K562 (cell line): ENCODE measurements at regions not wholly inside any gene's neighbourhood (a gene's known extent, or its start where the extent isn't known, plus 50 kb on each side); places are given as distances from the start of the nearest gene placed in this dataset.

Experiments used
- BCL6 ChIP-seq: fragments of 250-450 bp; sonication (Bioruptor Pico); IDR thresholded peaks from 2 replicates; pipeline ENCODE4 v1.4.0; 2020
- BHLHE40 ChIP-seq: IDR thresholded peaks from 2 replicates; pipeline ENCODE4 v1.6.1; 2011; ENCODE audit warnings: low read length, improper control_type of control experiment
- CEBPZ ChIP-seq: fragments of 150-350 bp; IDR thresholded peaks from 2 replicates; pipeline ENCODE4 v1.6.1; 2014; ENCODE audit warnings: low read depth, mild to moderate bottlenecking, low read length, borderline replicate concordance
- CHD2 ChIP-seq: IDR thresholded peaks from 2 replicates; pipeline ENCODE4 v1.6.1; 2011; ENCODE audit warnings: low read depth, low read length
- EZH2 ChIP-seq: IDR thresholded peaks from 2 replicates; pipeline ENCODE4 v1.6.1; 2012; ENCODE audit warnings: low read depth, mild to moderate bottlenecking, inconsistent platforms, low read length, borderline replicate concordance
- JUN ChIP-seq, 2 experiments: sonication (generic) in 1 of 2; formaldehyde crosslinking in 1 of 2; IDR thresholded peaks; 2 replicates each; pipeline versions ENCODE4 v1.6.1 to v1.8.0; 2012 to 2022; ENCODE audit warnings: borderline replicate concordance in 2 of 2, mild to moderate bottlenecking in 2 of 2, improper control_type of control experiment in 1 of 2, low read depth in 1 of 2, low read length in 1 of 2, missing genetic modification reagents in 1 of 2
- NFRKB ChIP-seq: fragments of 450-650 bp; IDR thresholded peaks from 2 replicates; pipeline ENCODE4 v1.6.1; 2016; ENCODE audit warnings: low read depth
- NR2C2 ChIP-seq, 2 experiments: fragments of 200-800 bp in 1 of 2; sonication (Bioruptor generic) in 1 of 2; sonication (generic) in 1 of 2; formaldehyde crosslinking in 1 of 2; IDR thresholded peaks; 2 replicates each; pipeline versions ENCODE4 v1.6.1 to v1.8.0; 2016 to 2022; ENCODE audit warnings: mild to moderate bottlenecking in 1 of 2, missing compliant biosample characterization in 1 of 2, missing genetic modification characterization in 1 of 2, missing genetic modification reagents in 1 of 2
- PRMT5 ChIP-seq: sonication (generic); formaldehyde crosslinking; IDR thresholded peaks from 2 replicates; pipeline ENCODE4 v1.5.0; 2020; ENCODE audit warnings: missing genetic modification reagents
- TF ChIP-seq, protein P1 (sequence below), 2 experiments: fragments of 450-650 bp; conservative IDR thresholded peaks; 2 replicates each; pipeline ENCODE4 v1.6.1; 2017; ENCODE audit warnings: mild to moderate bottlenecking in 2 of 2, moderate library complexity in 2 of 2

GRCh38 chr3:4219227-4219568 lies 84.0 kb upstream of the SETMAR start:
- no peak for TF ChIP-seq BCL6 (CRISPR knock-in tag)
- TF ChIP-seq, protein P1, sequence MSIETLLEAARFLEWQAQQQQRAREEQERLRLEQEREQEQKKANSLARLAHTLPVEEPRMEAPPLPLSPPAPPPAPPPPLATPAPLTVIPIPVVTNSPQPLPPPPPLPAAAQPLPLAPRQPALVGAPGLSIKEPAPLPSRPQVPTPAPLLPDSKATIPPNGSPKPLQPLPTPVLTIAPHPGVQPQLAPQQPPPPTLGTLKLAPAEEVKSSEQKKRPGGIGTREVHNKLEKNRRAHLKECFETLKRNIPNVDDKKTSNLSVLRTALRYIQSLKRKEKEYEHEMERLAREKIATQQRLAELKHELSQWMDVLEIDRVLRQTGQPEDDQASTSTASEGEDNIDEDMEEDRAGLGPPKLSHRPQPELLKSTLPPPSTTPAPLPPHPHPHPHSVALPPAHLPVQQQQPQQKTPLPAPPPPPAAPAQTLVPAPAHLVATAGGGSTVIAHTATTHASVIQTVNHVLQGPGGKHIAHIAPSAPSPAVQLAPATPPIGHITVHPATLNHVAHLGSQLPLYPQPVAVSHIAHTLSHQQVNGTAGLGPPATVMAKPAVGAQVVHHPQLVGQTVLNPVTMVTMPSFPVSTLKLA (conservative IDR thresholded peaks at IDR 0.05), result no peak
- no peak for TF ChIP-seq BHLHE40
- TF ChIP-seq NFRKB, result no peak
- no peak for TF ChIP-seq CHD2
- no peak for TF ChIP-seq PRMT5 (CRISPR knock-in tag)
- no peak for TF ChIP-seq JUN (IDR thresholded peaks at IDR 0.05; ENCODE audit: borderline replicate concordance, low read depth, low read length)
- TF ChIP-seq JUN (CRISPR knock-in tag; IDR thresholded peaks at IDR 0.05; ENCODE audit: borderline replicate concordance), result no peak
- TF ChIP-seq NR2C2 (CRISPR knock-in tag; IDR thresholded peaks at IDR 0.05), result no peak
- TF ChIP-seq NR2C2 (tag; IDR thresholded peaks at IDR 0.05), result no peak
- TF ChIP-seq EZH2, result no peak
- no peak for TF ChIP-seq CEBPZ
